GM23248 (cell line): ENCODE measurements at regions not wholly inside any gene's neighbourhood (a gene's known extent, or its start where the extent isn't known, plus 50 kb on each side); places are given as distances from the start of the nearest gene placed in this dataset.

ENCODE experiments used
- EZH2 ChIP-seq: fragments of 200-600 bp; sonication (generic); IDR thresholded peaks from 2 replicates; pipeline ENCODE4 v1.6.1; 2018; ENCODE audit warnings: antibody characterized with exemption, mild to moderate bottlenecking; ENCODE audit not compliant: insufficient read depth, poor library complexity, severe bottlenecking
- EZH2phosphoT487 ChIP-seq: fragments of 200-600 bp; sonication (generic); IDR thresholded peaks from 2 replicates; pipeline ENCODE4 v1.6.1; 2018; ENCODE audit warnings: antibody characterized with exemption, moderate library complexity, mild to moderate bottlenecking, low read depth; ENCODE audit not compliant: insufficient read depth

GRCh38 chr2:11060376-11061169 is 94.7 kb upstream of the SLC66A3 start:
- TF ChIP-seq EZH2 (no peak), EZH2phosphoT487 (no peak)
